ENCODE measurements at regions not wholly inside any gene's neighbourhood (a gene's known extent, or its start where the extent isn't known, plus 50 kb on each side); places are given as distances from the start of the nearest gene placed in this dataset.

- H3K14ac ChIP-seq (ENCODE audit: low read length) = no peak overlapping the region
- no CpG with 5 or more reads among the region's 4 CpGs for WGBS (ENCODE audit: extremely low coverage, insufficient coverage, insufficient read length)
- no peak overlapping the region for H2BK5ac ChIP-seq (ENCODE audit: low read depth, low read length, poor library complexity)
- H2BK120ac ChIP-seq (ENCODE audit: insufficient read depth, low read length, poor library complexity) = no peak overlapping the region
- H4K8ac ChIP-seq (ENCODE audit: low read depth, low read length) = no peak overlapping the region
- no peak overlapping the region for H2AK5ac ChIP-seq (ENCODE audit: low read length)
- no peaks in the 10 kb centered on the region for H3K9me3 ChIP-seq (ENCODE audit: insufficient read depth, low read depth, low read length)
- no peak overlapping the region for H2AFZ ChIP-seq (ENCODE audit: insufficient read depth, low read length, poor library complexity)
- no peaks in the 10 kb centered on the region for H3K79me1 ChIP-seq (ENCODE audit: low read length)
- H3K27ac ChIP-seq (ENCODE audit: low read depth, low read length) = no peak overlapping the region
- no peak overlapping the region for H3K18ac ChIP-seq (ENCODE audit: low read length)
- H3K79me2 ChIP-seq (ENCODE audit: control insufficient read depth, insufficient read depth, low read length, poor library complexity) = no peaks in the 10 kb centered on the region
- no peak overlapping the region for H3K4me2 ChIP-seq (ENCODE audit: low read length)
- H3K9ac ChIP-seq (ENCODE audit: low read length) = no peak overlapping the region
- no peak overlapping the region for H2BK12ac ChIP-seq (ENCODE audit: low read length)
- peaks cover 0 to 2% of the 10 kb centered on the region in 2 experiments for H3K4me1 ChIP-seq (ENCODE audit: control insufficient read depth in 1 of 2, insufficient read depth in 2 of 2, low read length in 2 of 2)
- peak; percentile 33 to 67 for DNase-seq
- H3K36me3 ChIP-seq (ENCODE audit: control insufficient read depth in 1 of 2, insufficient read depth in 2 of 2, low read length in 2 of 2) = no peaks in the 10 kb centered on the region
- no peak overlapping the region for H3K23ac ChIP-seq (ENCODE audit: low read length)
- H3K4me3 ChIP-seq (ENCODE audit: low read depth, low read length) = no peak overlapping the region
- H3K4ac ChIP-seq (ENCODE audit: low read depth, low read length) = no peak overlapping the region
- H3K27me3 ChIP-seq (ENCODE audit: insufficient read depth, low read length) = no peaks in the 10 kb centered on the region
- no peak overlapping the region for H4K12ac ChIP-seq (ENCODE audit: low read depth, low read length)
- H4K91ac ChIP-seq (ENCODE audit: low read depth, low read length) = no peak overlapping the region
Observed at GRCh38 chr2:191749181-191749540, 71.2 kb downstream of the NABP1 start.

GRCh38 chr2:191754103-191754502 lies 76.2 kb downstream of the NABP1 start:
- Histone ChIP-seq H4K8ac (ENCODE audit: low read depth, low read length) (no peak overlapping the region), H3K9me3 (ENCODE audit: insufficient read depth, low read depth, low read length) (no peaks in the 10 kb centered on the region), H2BK12ac (ENCODE audit: low read length) (no peak overlapping the region), H2BK120ac (ENCODE audit: insufficient read depth, low read length, poor library complexity) (no peak overlapping the region), H3K4ac (ENCODE audit: low read depth, low read length) (no peak overlapping the region), H4K12ac (ENCODE audit: low read depth, low read length) (no peak overlapping the region), H3K4me1 (ENCODE audit: control insufficient read depth in 1 of 2, insufficient read depth in 2 of 2, low read length in 2 of 2) (no peaks in the 10 kb centered on the region), H3K79me2 (ENCODE audit: control insufficient read depth, insufficient read depth, low read length, poor library complexity) (no peaks in the 10 kb centered on the region), H3K36me3 (ENCODE audit: control insufficient read depth in 1 of 2, insufficient read depth in 2 of 2, low read length in 2 of 2) (no peaks in the 10 kb centered on the region), H3K14ac (ENCODE audit: low read length) (no peak overlapping the region), H2AK5ac (ENCODE audit: low read length) (no peak overlapping the region), H3K4me2 (ENCODE audit: low read length) (no peak overlapping the region), H3K4me3 (ENCODE audit: low read depth, low read length) (no peak overlapping the region), H2AFZ (ENCODE audit: insufficient read depth, low read length, poor library complexity) (no peak overlapping the region), H3K9ac (ENCODE audit: low read length) (no peak overlapping the region), H3K27me3 (ENCODE audit: insufficient read depth, low read length) (no peaks in the 10 kb centered on the region), H4K91ac (ENCODE audit: low read depth, low read length) (no peak overlapping the region), H3K79me1 (ENCODE audit: low read length) (no peaks in the 10 kb centered on the region), H3K18ac (ENCODE audit: low read length) (no peak overlapping the region), H3K23ac (ENCODE audit: low read length) (no peak overlapping the region), H2BK5ac (ENCODE audit: low read depth, low read length, poor library complexity) (no peak overlapping the region), H3K27ac (ENCODE audit: low read depth, low read length) (no peak overlapping the region)
- no peak for DNase-seq
- no CpG with 5 or more reads among the region's 3 CpGs for WGBS (ENCODE audit: extremely low coverage, insufficient coverage, insufficient read length)

DNA sequence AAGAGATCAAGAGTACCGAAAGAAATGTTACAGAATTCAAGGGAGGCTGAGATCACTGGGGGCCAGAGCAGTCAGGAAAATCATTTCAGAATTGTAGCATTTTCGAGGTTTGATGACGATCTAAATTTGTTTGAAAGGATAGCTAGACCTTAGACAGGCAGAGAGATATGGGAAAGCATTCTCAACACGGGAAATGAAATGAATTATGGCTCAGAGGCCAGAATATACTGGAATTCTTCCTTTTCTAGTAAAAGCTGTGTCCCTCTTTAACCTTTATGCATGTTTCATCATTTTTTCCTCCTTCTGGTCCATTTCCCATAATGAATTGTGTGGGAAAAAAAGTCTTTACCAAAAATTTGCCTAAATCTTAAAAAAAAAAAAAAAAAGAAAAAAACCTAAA lies 78.8 kb downstream of the NABP1 start:
- DNase-seq = no peak
- Histone ChIP-seq H3K36me3 (ENCODE audit: control insufficient read depth in 1 of 2, insufficient read depth in 2 of 2, low read length in 2 of 2) (no peaks in the 10 kb centered on the region), H4K12ac (ENCODE audit: low read depth, low read length) (no peak overlapping the region), H3K79me2 (ENCODE audit: control insufficient read depth, insufficient read depth, low read length, poor library complexity) (no peaks in the 10 kb centered on the region), H2AFZ (ENCODE audit: insufficient read depth, low read length, poor library complexity) (no peak overlapping the region), H2BK12ac (ENCODE audit: low read length) (no peak overlapping the region), H3K4me2 (ENCODE audit: low read length) (no peak overlapping the region), H2AK5ac (ENCODE audit: low read length) (no peak overlapping the region), H3K79me1 (ENCODE audit: low read length) (no peaks in the 10 kb centered on the region), H3K27ac (ENCODE audit: low read depth, low read length) (no peak overlapping the region), H3K23ac (ENCODE audit: low read length) (no peak overlapping the region), H2BK120ac (ENCODE audit: insufficient read depth, low read length, poor library complexity) (no peak overlapping the region), H3K9me3 (ENCODE audit: insufficient read depth, low read depth, low read length) (no peaks in the 10 kb centered on the region), H4K91ac (ENCODE audit: low read depth, low read length) (no peak overlapping the region), H3K4me3 (ENCODE audit: low read depth, low read length) (no peak overlapping the region), H4K8ac (ENCODE audit: low read depth, low read length) (no peak overlapping the region), H3K14ac (ENCODE audit: low read length) (no peak overlapping the region), H3K27me3 (ENCODE audit: insufficient read depth, low read length) (no peaks in the 10 kb centered on the region), H3K18ac (ENCODE audit: low read length) (no peak overlapping the region), H2BK5ac (ENCODE audit: low read depth, low read length, poor library complexity) (no peak overlapping the region), H3K9ac (ENCODE audit: low read length) (no peak overlapping the region), H3K4ac (ENCODE audit: low read depth, low read length) (no peak overlapping the region), H3K4me1 (ENCODE audit: control insufficient read depth in 1 of 2, insufficient read depth in 2 of 2, low read length in 2 of 2) (no peaks in the 10 kb centered on the region)
- WGBS (ENCODE audit: extremely low coverage, insufficient coverage, insufficient read length) = no CpG with 5 or more reads among the region's 4 CpGs

- Histone ChIP-seq H2BK5ac (ENCODE audit: low read depth, low read length, poor library complexity) (no peak overlapping the region), H3K79me2 (ENCODE audit: control insufficient read depth, insufficient read depth, low read length, poor library complexity) (no peaks in the 10 kb centered on the region), H3K23ac (ENCODE audit: low read length) (no peak overlapping the region), H2AFZ (ENCODE audit: insufficient read depth, low read length, poor library complexity) (no peak overlapping the region), H3K4me2 (ENCODE audit: low read length) (no peak overlapping the region), H4K8ac (ENCODE audit: low read depth, low read length) (no peak overlapping the region), H4K12ac (ENCODE audit: low read depth, low read length) (no peak overlapping the region), H3K27me3 (ENCODE audit: insufficient read depth, low read length) (no peaks in the 10 kb centered on the region), H3K14ac (ENCODE audit: low read length) (no peak overlapping the region), H3K4ac (ENCODE audit: low read depth, low read length) (no peak overlapping the region), H3K4me1 (ENCODE audit: control insufficient read depth in 1 of 2, insufficient read depth in 2 of 2, low read length in 2 of 2) (no peaks in the 10 kb centered on the region), H2BK12ac (ENCODE audit: low read length) (no peak overlapping the region), H2AK5ac (ENCODE audit: low read length) (no peak overlapping the region), H3K9ac (ENCODE audit: low read length) (no peak overlapping the region), H3K36me3 (ENCODE audit: control insufficient read depth in 1 of 2, insufficient read depth in 2 of 2, low read length in 2 of 2) (no peaks in the 10 kb centered on the region), H3K4me3 (ENCODE audit: low read depth, low read length) (no peak overlapping the region), H3K9me3 (ENCODE audit: insufficient read depth, low read depth, low read length) (no peaks in the 10 kb centered on the region), H3K79me1 (ENCODE audit: low read length) (no peaks in the 10 kb centered on the region), H3K27ac (ENCODE audit: low read depth, low read length) (no peak overlapping the region), H3K18ac (ENCODE audit: low read length) (no peak overlapping the region), H2BK120ac (ENCODE audit: insufficient read depth, low read length, poor library complexity) (no peak overlapping the region), H4K91ac (ENCODE audit: low read depth, low read length) (no peak overlapping the region)
- DNase-seq = no peak
- no CpG with 5 or more reads among the region's 1 CpG for WGBS (ENCODE audit: extremely low coverage, insufficient coverage, insufficient read length)
Observed at GRCh38 chr2:191757208-191757607, 79.3 kb downstream of the NABP1 start.

All from trophoblast cell (in vitro differentiated cells and primary cell).